ENCODE measurements at regions not wholly inside any gene's neighbourhood (a gene's known extent, or its start where the extent isn't known, plus 50 kb on each side); places are given as distances from the start of the nearest gene placed in this dataset.

DNA sequence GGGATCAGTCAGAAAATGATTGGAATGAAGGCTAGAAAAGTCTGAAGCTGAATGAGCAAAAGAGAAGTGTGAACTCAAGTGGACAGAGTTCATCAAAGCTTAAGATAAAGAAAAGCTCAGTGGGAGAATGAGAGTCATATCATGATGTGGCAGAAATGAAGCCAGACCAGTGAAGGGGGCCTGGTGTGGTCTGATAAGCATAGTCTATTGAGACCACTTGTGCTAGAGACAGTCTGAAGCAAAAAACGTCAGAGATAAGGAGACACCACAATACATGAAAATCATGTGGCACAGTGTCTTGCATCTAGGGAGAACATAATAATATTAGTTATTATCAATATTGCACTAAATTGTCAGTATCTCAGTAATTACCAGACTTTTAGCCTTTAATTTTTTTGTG lies 601.5 kb downstream of the UTRN start:
- Histone ChIP-seq H4K91ac (ENCODE audit: insufficient read length, low read depth, low read length) (no peak overlapping the region), H2BK20ac (ENCODE audit: low read depth, low read length, poor library complexity, severe bottlenecking) (no peak overlapping the region), H3T11ph (ENCODE audit: low read length) (no peak overlapping the region), H3K14ac (ENCODE audit: insufficient read depth, low read length) (no peak overlapping the region), H2BK15ac (ENCODE audit: low read depth, low read length) (no peak overlapping the region), H2BK5ac (ENCODE audit: insufficient read length, low read length) (no peak overlapping the region), H3K23ac (ENCODE audit: insufficient read length, low read depth, low read length) (no peak overlapping the region), H2BK12ac (ENCODE audit: insufficient read length, low read depth, low read length) (no peak overlapping the region), H3K18ac (ENCODE audit: insufficient read length, low read depth, low read length) (no peak overlapping the region), H2AFZ (ENCODE audit: low read length) (no peak overlapping the region), H3K4me1 (ENCODE audit: insufficient read depth, low read length) (no peaks in the 10 kb centered on the region), H3K27me3 (ENCODE audit: insufficient read depth, low read length) (no peaks in the 10 kb centered on the region), H3K9me3 (ENCODE audit: control insufficient read depth, low read depth, low read length) (no peaks in the 10 kb centered on the region), H3K79me1 (ENCODE audit: insufficient read depth, low read depth, low read length, poor library complexity, severe bottlenecking) (no peaks in the 10 kb centered on the region), H3K27ac (ENCODE audit: insufficient read length, low read depth, low read length) (no peak overlapping the region), H4K8ac (replicated peaks; ENCODE audit: insufficient read length, low read depth, low read length) (no peak overlapping the region), H3K56ac (ENCODE audit: insufficient read length, low read depth, low read length) (no peak overlapping the region), H4K5ac (ENCODE audit: insufficient read length, low read depth, low read length) (no peak overlapping the region), H4K20me1 (ENCODE audit: control insufficient read depth, insufficient read depth, insufficient read length) (no peaks in the 10 kb centered on the region), H3K9ac (ENCODE audit: extremely low read depth, insufficient read length, low read length) (no peak overlapping the region), H3K4me2 (ENCODE audit: insufficient read depth, insufficient read length, low read length) (no peak overlapping the region), H2BK120ac (ENCODE audit: low read depth, low read length, poor library complexity, severe bottlenecking) (no peak overlapping the region), H3K23me2 (ENCODE audit: insufficient read length, low read depth, low read length, poor library complexity, severe bottlenecking) (no peaks in the 10 kb centered on the region), H3K4ac (ENCODE audit: low read depth, low read length) (no peak overlapping the region), H3K79me2 (ENCODE audit: insufficient read depth, low read length) (no peaks in the 10 kb centered on the region), H2AK5ac (ENCODE audit: insufficient read length, low read length) (no peak overlapping the region)
- Mint-ChIP-seq H3K9me3 (no peaks in the 10 kb centered on the region), H3K27ac (no peak overlapping the region), H3K36me3 (ENCODE audit: insufficient read depth in 1 of 3, low read depth in 3 of 3) (no peaks in the 10 kb centered on the region), H3K4me3 (no peak overlapping the region), H3K4me1 (peaks cover 0 to 3% of the 10 kb centered on the region in 2 experiments; a peak in 2 of 4 replicates), H3K27me3 (ENCODE audit: low read depth) (no peaks in the 10 kb centered on the region)
- no peak for DNase-seq
- WGBS (ENCODE audit: extremely low coverage, insufficient read length, low lambda C conversion rate) = no CpG with 5 or more reads among the region's 1 CpG
- TF ChIP-seq, protein P1, sequence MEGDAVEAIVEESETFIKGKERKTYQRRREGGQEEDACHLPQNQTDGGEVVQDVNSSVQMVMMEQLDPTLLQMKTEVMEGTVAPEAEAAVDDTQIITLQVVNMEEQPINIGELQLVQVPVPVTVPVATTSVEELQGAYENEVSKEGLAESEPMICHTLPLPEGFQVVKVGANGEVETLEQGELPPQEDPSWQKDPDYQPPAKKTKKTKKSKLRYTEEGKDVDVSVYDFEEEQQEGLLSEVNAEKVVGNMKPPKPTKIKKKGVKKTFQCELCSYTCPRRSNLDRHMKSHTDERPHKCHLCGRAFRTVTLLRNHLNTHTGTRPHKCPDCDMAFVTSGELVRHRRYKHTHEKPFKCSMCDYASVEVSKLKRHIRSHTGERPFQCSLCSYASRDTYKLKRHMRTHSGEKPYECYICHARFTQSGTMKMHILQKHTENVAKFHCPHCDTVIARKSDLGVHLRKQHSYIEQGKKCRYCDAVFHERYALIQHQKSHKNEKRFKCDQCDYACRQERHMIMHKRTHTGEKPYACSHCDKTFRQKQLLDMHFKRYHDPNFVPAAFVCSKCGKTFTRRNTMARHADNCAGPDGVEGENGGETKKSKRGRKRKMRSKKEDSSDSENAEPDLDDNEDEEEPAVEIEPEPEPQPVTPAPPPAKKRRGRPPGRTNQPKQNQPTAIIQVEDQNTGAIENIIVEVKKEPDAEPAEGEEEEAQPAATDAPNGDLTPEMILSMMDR (conservative IDR thresholded peaks at IDR 0.05) = no peak

Data from H9 (cell line).